Kidney (tissue), 13 donors: ENCODE measurements at regions not wholly inside any gene's neighbourhood (a gene's known extent, or its start where the extent isn't known, plus 50 kb on each side); places are given as distances from the start of the nearest gene placed in this dataset.

Experiments
- DNase-seq, 5 donors: peaks; one replicate each; pipeline ENCODE4 v3.0.0-alpha.2; 2013 to 2020
- FAIRE-seq: peaks from 2 replicates; lab custom pipeline; 2012; peaks lifted over from hg19 to GRCh38; lab: Jason Lieb, UNC
- H3K27ac ChIP-seq, 2 donors: one replicate each; pipeline ENCODE4 v1.7.0; 2013; ENCODE audit warnings: low read depth in 2 of 2, low read length in 2 of 2, inconsistent platforms in 1 of 2
- H3K27me3 ChIP-seq: one replicate; pipeline ENCODE4 v1.7.1; 2013; ENCODE audit warnings: low read length, inconsistent platforms; ENCODE audit not compliant: control insufficient read depth, insufficient read depth
- H3K36me3 ChIP-seq, 3 donors: one replicate each; pipeline versions ENCODE4 v1.7.0 to v1.7.1; 2013; ENCODE audit warnings: low read length in 3 of 3, control low read depth in 1 of 3, inconsistent platforms in 1 of 3; ENCODE audit not compliant: insufficient read depth in 3 of 3, control insufficient read depth in 2 of 3
- H3K4me1 ChIP-seq, 3 donors: one replicate each; pipeline versions ENCODE4 v1.7.0 to v1.7.1; 2013; ENCODE audit warnings: low read length in 3 of 3, inconsistent platforms in 1 of 3, low read depth in 1 of 3; ENCODE audit not compliant: control insufficient read depth in 2 of 3, insufficient read depth in 2 of 3
- H3K4me3 ChIP-seq, 3 donors: one replicate each; pipeline versions ENCODE4 v1.7.0 to v1.8.1; 2013; ENCODE audit warnings: low read length in 3 of 3, control low read depth in 1 of 3, inconsistent platforms in 1 of 3
- H3K9ac ChIP-seq, 3 donors: one replicate each; pipeline versions ENCODE4 v1.7.0 to v1.7.1; 2013; ENCODE audit warnings: low read length in 3 of 3, control low read depth in 1 of 3, inconsistent platforms in 1 of 3
- H3K9me3 ChIP-seq, 3 donors: one replicate each; pipeline versions ENCODE4 v1.7.0 to v1.7.1; 2013; ENCODE audit warnings: low read length in 3 of 3, control low read depth in 1 of 3, inconsistent platforms in 1 of 3; ENCODE audit not compliant: control insufficient read depth in 2 of 3, insufficient read depth in 1 of 3
- intact Hi-C: fragments of 100-400 bp; cut with DNase I; formaldehyde crosslinking; loops from one replicate; pipeline ENCODE4 v1.11.1; 2022
- TF ChIP-seq, protein P1 (sequence below): IDR thresholded peaks from 3 replicates; pipeline ENCODE4 v1.5.1; 2012; ENCODE audit warnings: mild to moderate bottlenecking, moderate library complexity, borderline replicate concordance; ENCODE audit not compliant: insufficient read depth; ENCODE audit errors: extremely low read depth
- donor health status: control.
- donor health status: control.
- donor health status: control.
- donor health status: control.
- donor health status: control.
- donor health status: DM: yes; HTN: yes; CAD: no.
- donor health status: Normal renal cell carcinoma (clear cell type).

DNA sequence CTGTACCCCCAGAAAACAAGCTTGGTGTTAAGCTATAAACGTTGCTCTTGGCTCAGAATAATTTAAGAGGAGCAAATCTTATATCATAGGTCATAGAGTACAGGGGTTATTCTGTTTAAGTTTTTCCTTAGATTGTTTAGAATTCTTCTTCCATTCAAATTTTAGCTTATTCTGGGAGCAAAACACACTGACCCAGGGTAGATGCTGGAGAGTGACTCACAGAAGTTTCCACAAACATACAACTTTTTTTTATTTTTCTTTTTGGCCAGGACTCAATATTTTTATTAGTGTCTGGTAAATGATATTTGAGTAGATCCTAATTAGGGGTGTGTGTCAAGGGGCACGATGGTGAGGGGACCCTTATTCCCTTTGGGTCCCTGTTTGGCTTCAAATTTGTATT lies 71.5 kb upstream of the PSME4 start:
- no peak overlapping the region for H3K27ac ChIP-seq
- intact Hi-C loops = no loop called here
- TF ChIP-seq, protein P1, sequence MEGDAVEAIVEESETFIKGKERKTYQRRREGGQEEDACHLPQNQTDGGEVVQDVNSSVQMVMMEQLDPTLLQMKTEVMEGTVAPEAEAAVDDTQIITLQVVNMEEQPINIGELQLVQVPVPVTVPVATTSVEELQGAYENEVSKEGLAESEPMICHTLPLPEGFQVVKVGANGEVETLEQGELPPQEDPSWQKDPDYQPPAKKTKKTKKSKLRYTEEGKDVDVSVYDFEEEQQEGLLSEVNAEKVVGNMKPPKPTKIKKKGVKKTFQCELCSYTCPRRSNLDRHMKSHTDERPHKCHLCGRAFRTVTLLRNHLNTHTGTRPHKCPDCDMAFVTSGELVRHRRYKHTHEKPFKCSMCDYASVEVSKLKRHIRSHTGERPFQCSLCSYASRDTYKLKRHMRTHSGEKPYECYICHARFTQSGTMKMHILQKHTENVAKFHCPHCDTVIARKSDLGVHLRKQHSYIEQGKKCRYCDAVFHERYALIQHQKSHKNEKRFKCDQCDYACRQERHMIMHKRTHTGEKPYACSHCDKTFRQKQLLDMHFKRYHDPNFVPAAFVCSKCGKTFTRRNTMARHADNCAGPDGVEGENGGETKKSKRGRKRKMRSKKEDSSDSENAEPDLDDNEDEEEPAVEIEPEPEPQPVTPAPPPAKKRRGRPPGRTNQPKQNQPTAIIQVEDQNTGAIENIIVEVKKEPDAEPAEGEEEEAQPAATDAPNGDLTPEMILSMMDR = no peak
- no peaks in the 10 kb centered on the region for H3K36me3 ChIP-seq
- H3K4me1 ChIP-seq = no peaks in the 10 kb centered on the region
- H3K4me3 ChIP-seq = no peak overlapping the region
- H3K27me3 ChIP-seq = no peaks in the 10 kb centered on the region
- DNase-seq (no peak), FAIRE-seq (no peak)
- peaks cover 0 to 4% (median 0%) of the 10 kb centered on the region in 3 donors for H3K9me3 ChIP-seq
- H3K9ac ChIP-seq = no peak overlapping the region

DNA sequence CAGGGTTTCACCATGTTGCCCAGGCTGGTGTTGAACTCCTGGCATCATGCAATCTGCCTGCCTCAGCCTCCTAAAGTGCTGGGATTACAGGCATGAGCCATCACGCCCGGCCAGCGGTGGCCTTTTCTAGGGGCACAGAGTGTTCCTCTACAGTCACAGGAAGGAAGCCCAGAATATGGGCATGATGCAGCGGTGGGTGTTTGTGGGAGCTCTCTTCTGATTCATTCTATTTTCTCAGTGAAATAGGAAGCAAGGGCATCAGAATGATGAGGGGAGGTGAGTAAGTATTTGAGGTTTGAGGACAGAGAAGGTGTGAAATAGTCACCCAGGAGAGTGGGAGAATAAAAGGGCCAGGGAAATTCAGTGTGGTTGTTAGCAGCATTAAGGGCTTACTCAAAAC lies 70.3 kb upstream of the PSME4 start:
- H3K36me3 ChIP-seq = no peaks in the 10 kb centered on the region
- H3K27me3 ChIP-seq = no peaks in the 10 kb centered on the region
- H3K4me1 ChIP-seq = no peaks in the 10 kb centered on the region
- TF ChIP-seq, protein P1 = no peak
- peaks cover 0 to 4% (median 0%) of the 10 kb centered on the region in 3 donors for H3K9me3 ChIP-seq
- no peak overlapping the region for H3K4me3 ChIP-seq
- FAIRE-seq (no peak), DNase-seq (no peak)
- H3K27ac ChIP-seq = no peak overlapping the region
- H3K9ac ChIP-seq = no peak overlapping the region
- intact Hi-C loops = no loop called here

DNA sequence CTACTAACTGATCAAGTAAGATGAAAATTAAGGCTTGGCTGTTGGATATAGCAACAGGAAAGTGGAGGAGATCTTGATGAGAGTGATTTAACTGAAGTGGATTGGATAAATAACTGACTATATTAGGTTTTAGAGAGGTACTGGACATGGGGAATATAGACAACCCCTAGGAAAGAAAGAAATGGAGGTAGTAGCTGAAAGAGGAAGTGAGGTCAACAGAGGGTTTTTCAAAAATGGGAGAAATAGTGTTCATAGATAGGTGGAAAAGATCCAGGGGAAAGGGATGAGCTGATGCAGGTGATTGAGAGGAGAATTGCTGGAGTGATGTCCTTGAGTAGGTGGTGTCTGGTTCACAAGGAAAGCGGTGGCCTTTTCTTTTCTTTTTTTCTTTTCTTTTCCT lies 69.9 kb upstream of the PSME4 start:
- no peaks in the 10 kb centered on the region for H3K36me3 ChIP-seq
- peaks cover 0 to 4% (median 0%) of the 10 kb centered on the region in 3 donors for H3K9me3 ChIP-seq
- no peak overlapping the region for H3K27ac ChIP-seq
- TF ChIP-seq, protein P1 = no peak
- intact Hi-C loops = no loop called here
- no peak for DNase-seq
- H3K9ac ChIP-seq = no peak overlapping the region
- no peaks in the 10 kb centered on the region for H3K4me1 ChIP-seq
- H3K4me3 ChIP-seq = no peak overlapping the region
- H3K27me3 ChIP-seq = no peaks in the 10 kb centered on the region
- no peak for FAIRE-seq

DNA sequence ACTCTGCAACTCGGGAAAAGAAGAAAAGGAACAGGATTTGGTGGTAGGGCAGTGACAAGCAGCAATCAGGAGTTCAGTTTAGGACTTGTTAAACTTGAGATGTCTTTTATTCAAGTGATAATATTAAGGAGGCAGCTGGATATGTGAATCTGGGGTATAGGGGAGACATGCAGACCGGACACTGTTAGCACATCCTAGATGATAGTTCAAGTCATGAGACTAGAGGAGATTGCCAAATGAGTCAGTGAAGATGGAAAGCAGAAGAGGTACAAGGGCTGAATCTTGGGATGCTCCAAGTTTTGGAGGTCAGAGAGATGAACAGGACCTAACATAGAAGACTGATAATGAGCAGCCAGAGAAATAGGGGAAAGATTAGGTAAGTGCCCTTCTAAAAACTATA lies 69.5 kb upstream of the PSME4 start:
- DNase-seq (no peak), FAIRE-seq (no peak)
- Histone ChIP-seq H3K4me1 (no peaks in the 10 kb centered on the region), H3K9me3 (peaks cover 0 to 4% (median 0%) of the 10 kb centered on the region in 3 donors), H3K4me3 (no peak overlapping the region), H3K36me3 (no peaks in the 10 kb centered on the region), H3K27ac (no peak overlapping the region), H3K27me3 (no peaks in the 10 kb centered on the region), H3K9ac (no peak overlapping the region)
- TF ChIP-seq, protein P1 = no peak
- intact Hi-C loops = no loop called here
